ENCODE measurements at regions not wholly inside any gene's neighbourhood (a gene's known extent, or its start where the extent isn't known, plus 50 kb on each side); places are given as distances from the start of the nearest gene placed in this dataset.

GRCh38 chr12:89089264-89089663 is 263.0 kb downstream of the DUSP6 start:
- H3K4me1 ChIP-seq (ENCODE audit: control insufficient read depth in 5 of 5, insufficient read depth in 5 of 5, low read length in 5 of 5): peaks cover 0 to 4% (median 0%) of the 10 kb centered on the region in 5 donors
- no peak overlapping the region for H3K9ac ChIP-seq (ENCODE audit: insufficient read depth in 1 of 2, low read length in 2 of 2)
- H3K4me3 ChIP-seq: no peak overlapping the region
- H3K27me3 ChIP-seq (ENCODE audit: control insufficient read depth in 3 of 3, insufficient read depth in 3 of 3, low read length in 2 of 3): no peaks in the 10 kb centered on the region
- TF ChIP-seq CTCF (IDR thresholded peaks at IDR 0.05; ENCODE audit: control extremely low read depth, extremely low read depth): no peak
- DNase-seq (no peak), ATAC-seq (ENCODE audit: insufficient read depth, low FRiP score) (no peak)
- H3K27ac ChIP-seq (ENCODE audit: low read depth in 1 of 2, low read length in 1 of 2): no peak overlapping the region
- H3K36me3 ChIP-seq (ENCODE audit: control insufficient read depth in 4 of 4, insufficient read depth in 4 of 4, low read length in 4 of 4): no peaks in the 10 kb centered on the region
- H3K9me3 ChIP-seq (ENCODE audit: control insufficient read depth in 4 of 4, insufficient read depth in 3 of 4, low read length in 3 of 4): peaks cover 0 to 9% (median 3%) of the 10 kb centered on the region in 4 donors
- WGBS, 2 donors: 91% methylated on average over 2 of the region's 2 CpGs

- Histone ChIP-seq H3K4me1 (ENCODE audit: control insufficient read depth in 5 of 5, insufficient read depth in 5 of 5, low read length in 5 of 5) (peaks cover 0 to 4% (median 0%) of the 10 kb centered on the region in 5 donors), H3K9ac (ENCODE audit: insufficient read depth in 1 of 2, low read length in 2 of 2) (no peak overlapping the region), H3K4me3 (no peak overlapping the region), H3K27me3 (ENCODE audit: control insufficient read depth in 3 of 3, insufficient read depth in 3 of 3, low read length in 2 of 3) (no peaks in the 10 kb centered on the region), H3K27ac (ENCODE audit: low read depth in 1 of 2, low read length in 1 of 2) (no peak overlapping the region), H3K9me3 (ENCODE audit: control insufficient read depth in 4 of 4, insufficient read depth in 3 of 4, low read length in 3 of 4) (peaks cover 0 to 9% (median 3%) of the 10 kb centered on the region in 4 donors), H3K36me3 (ENCODE audit: control insufficient read depth in 4 of 4, insufficient read depth in 4 of 4, low read length in 4 of 4) (no peaks in the 10 kb centered on the region)
- DNase-seq (no peak), ATAC-seq (ENCODE audit: insufficient read depth, low FRiP score) (no peak)
- WGBS, 2 donors: 54 to 85% methylated on average over 1 of the region's 1 CpG
- no peak for TF ChIP-seq CTCF (IDR thresholded peaks at IDR 0.05; ENCODE audit: control extremely low read depth, extremely low read depth)
Observed at GRCh38 chr12:89087876-89088275, 264.4 kb downstream of the DUSP6 start.

- no peak overlapping the region for H3K4me3 ChIP-seq
- no peak for DNase-seq
- H3K9ac ChIP-seq (ENCODE audit: insufficient read depth in 1 of 2, low read length in 2 of 2): no peak overlapping the region
- peaks cover 0 to 9% (median 3%) of the 10 kb centered on the region in 4 donors for H3K9me3 ChIP-seq (ENCODE audit: control insufficient read depth in 4 of 4, insufficient read depth in 3 of 4, low read length in 3 of 4)
- H3K27ac ChIP-seq (ENCODE audit: low read depth in 1 of 2, low read length in 1 of 2): no peak overlapping the region
- no peaks in the 10 kb centered on the region for H3K27me3 ChIP-seq (ENCODE audit: control insufficient read depth in 3 of 3, insufficient read depth in 3 of 3, low read length in 2 of 3)
- 63 to 78% methylated on average over 6 of the region's 6 CpGs for WGBS, 2 donors
- no peaks in the 10 kb centered on the region for H3K36me3 ChIP-seq (ENCODE audit: control insufficient read depth in 4 of 4, insufficient read depth in 4 of 4, low read length in 4 of 4)
- peaks cover 0 to 4% (median 0%) of the 10 kb centered on the region in 5 donors for H3K4me1 ChIP-seq (ENCODE audit: control insufficient read depth in 5 of 5, insufficient read depth in 5 of 5, low read length in 5 of 5)
- no peak for TF ChIP-seq CTCF (IDR thresholded peaks at IDR 0.05; ENCODE audit: control extremely low read depth, extremely low read depth)
- no peak for ATAC-seq (ENCODE audit: insufficient read depth, low FRiP score)
Observed at GRCh38 chr12:89087149-89087825, 265.0 kb downstream of the DUSP6 start.

All from lung (tissue), 11 donors.